ENCODE measurements at regions not wholly inside any gene's neighbourhood (a gene's known extent, or its start where the extent isn't known, plus 50 kb on each side); places are given as distances from the start of the nearest gene placed in this dataset.

DNA sequence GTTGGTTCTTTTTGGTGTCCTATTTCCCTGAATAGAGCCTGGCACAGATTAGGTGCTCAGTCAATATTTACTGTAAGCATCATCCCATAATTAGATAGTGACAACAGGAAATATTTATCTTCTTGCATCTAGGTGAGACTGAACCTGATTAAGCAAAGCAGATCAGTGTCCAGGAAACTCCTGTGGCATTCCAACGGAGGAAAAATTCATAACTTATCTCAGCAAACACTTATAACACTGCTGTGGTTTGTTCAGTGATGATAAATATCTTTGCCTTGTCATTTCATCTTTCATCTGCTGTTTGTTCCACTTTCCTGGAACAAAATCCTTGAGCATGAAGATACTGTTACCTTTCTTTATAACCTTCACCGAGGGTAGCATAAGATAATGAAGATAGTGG lies 1160.3 kb upstream of the AUTS2 start:
- Mint-ChIP-seq H3K27me3 (ENCODE audit: low read depth) (no peaks in the 10 kb centered on the region), H3K36me3 (ENCODE audit: low read depth) (no peaks in the 10 kb centered on the region), H3K4me3 (no peak overlapping the region), H3K27ac (no peak overlapping the region), H3K9me3 (peaks cover 32% of the 10 kb centered on the region), H3K4me1 (ENCODE audit: low read depth) (no peaks in the 10 kb centered on the region)
- CTCF ChIA-PET: no interaction called here
- no peak for DNase-seq
- intact Hi-C loops (cut with micrococcal nuclease): no loop called here

DNA sequence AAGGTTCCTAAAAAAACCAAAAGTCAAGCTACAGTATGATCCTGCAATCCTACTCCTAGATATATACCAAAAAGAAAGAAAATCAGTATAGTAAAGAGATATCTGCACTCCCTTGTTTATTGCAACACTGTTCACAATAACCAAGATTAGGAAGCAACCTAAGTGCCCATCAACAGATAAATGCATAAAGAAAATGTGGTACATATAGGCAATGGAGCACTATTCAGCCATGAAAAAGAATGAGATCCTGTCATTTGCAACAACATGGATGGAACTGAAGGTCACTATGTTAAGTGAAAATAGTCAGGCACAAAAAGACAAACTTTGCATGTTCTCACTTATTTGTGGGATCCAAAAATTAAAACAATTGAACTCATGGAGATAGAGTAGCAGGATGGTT lies 1159.5 kb upstream of the AUTS2 start:
- CTCF ChIA-PET: no interaction called here
- intact Hi-C loops (cut with micrococcal nuclease): no loop called here

DNA sequence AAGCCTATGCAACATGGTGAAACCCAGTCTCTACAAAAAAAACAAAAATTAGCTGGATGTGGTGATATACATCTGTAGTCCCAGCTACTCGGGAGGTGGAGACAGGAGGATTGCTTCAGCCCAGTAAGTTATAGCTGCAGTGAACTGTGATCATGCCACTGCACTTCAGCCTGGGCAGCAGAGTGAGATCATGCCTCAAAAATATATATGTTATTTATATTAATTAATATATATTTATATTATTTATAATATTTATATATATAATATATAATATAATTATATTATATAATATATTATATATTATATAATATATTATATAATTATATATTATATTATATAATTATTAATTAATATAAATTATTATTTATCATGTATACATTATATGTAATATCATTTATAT lies 1158.4 kb upstream of the AUTS2 start:
- H3K9me3 Mint-ChIP-seq: peaks cover 29% of the 10 kb centered on the region
- intact Hi-C loops (cut with micrococcal nuclease): no loop called here
- no peak overlapping the region for H3K4me3 Mint-ChIP-seq
- H3K4me1 Mint-ChIP-seq (ENCODE audit: low read depth): no peaks in the 10 kb centered on the region
- CTCF ChIA-PET: no interaction called here
- H3K36me3 Mint-ChIP-seq (ENCODE audit: low read depth): no peaks in the 10 kb centered on the region
- DNase-seq: no peak
- no peak overlapping the region for H3K27ac Mint-ChIP-seq
- no peaks in the 10 kb centered on the region for H3K27me3 Mint-ChIP-seq (ENCODE audit: low read depth)

More for the DNA sequence above, 1159.5 kb upstream of the AUTS2 start:
- H3K27ac Mint-ChIP-seq: no peak overlapping the region
- H3K36me3 Mint-ChIP-seq (ENCODE audit: low read depth): no peaks in the 10 kb centered on the region
- no peaks in the 10 kb centered on the region for H3K27me3 Mint-ChIP-seq (ENCODE audit: low read depth)
- no peak for DNase-seq
- no peaks in the 10 kb centered on the region for H3K4me1 Mint-ChIP-seq (ENCODE audit: low read depth)
- H3K9me3 Mint-ChIP-seq: peaks cover 33% of the 10 kb centered on the region
- no peak overlapping the region for H3K4me3 Mint-ChIP-seq

DNA sequence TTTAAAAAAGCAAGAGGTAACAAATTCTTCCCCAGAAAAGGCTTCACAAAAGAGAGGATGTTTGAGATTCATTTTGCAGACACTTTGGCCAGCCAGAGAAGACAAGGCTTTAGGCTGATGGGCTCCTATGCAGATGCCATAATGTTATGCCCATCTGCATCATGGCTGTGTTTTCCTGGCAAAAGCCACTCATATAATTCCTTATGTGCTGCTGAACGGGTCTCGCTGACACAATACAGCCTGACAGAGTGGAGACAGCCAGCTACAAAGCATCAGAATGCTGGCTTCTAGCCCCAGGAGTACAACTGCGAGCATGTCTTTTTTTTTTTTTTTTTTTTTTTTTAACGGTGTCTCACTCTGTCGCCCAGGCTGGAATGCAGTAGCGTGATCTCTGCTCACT lies 1157.4 kb upstream of the AUTS2 start:
- H3K27me3 Mint-ChIP-seq (ENCODE audit: low read depth): peaks cover 4% of the 10 kb centered on the region
- H3K27ac Mint-ChIP-seq: no peak overlapping the region
- peak; percentile 4 for DNase-seq
- peaks cover 32% of the 10 kb centered on the region for H3K9me3 Mint-ChIP-seq
- H3K36me3 Mint-ChIP-seq (ENCODE audit: low read depth): no peaks in the 10 kb centered on the region
- H3K4me1 Mint-ChIP-seq (ENCODE audit: low read depth): no peaks in the 10 kb centered on the region
- no peak overlapping the region for H3K4me3 Mint-ChIP-seq
- CTCF ChIA-PET: no interaction called here
- intact Hi-C loops (cut with micrococcal nuclease): no loop called here

DNA sequence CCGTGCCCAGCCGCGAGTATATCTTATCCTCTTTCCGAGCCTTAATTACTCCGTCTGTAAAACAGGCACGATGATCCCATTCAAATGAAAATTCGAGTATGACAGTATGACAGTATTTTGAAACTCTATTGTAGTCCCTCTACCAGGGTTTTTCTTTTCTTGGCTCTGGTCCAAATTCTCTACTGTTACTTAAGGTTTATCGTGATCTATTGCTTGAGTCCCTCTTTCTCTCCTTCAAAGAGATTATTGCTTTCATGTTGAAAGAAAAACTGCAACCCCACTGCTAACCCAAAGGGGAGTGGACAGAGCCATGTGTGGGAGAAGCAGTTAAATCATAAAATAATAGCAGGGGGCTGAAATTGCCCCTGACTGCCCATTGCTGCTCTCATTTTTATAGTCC lies 1156.6 kb upstream of the AUTS2 start:
- intact Hi-C loops (cut with micrococcal nuclease): no loop called here
- Mint-ChIP-seq H3K4me3 (no peak overlapping the region), H3K27me3 (ENCODE audit: low read depth) (peaks cover 4% of the 10 kb centered on the region), H3K9me3 (peaks cover 35% of the 10 kb centered on the region), H3K27ac (no peak overlapping the region), H3K4me1 (ENCODE audit: low read depth) (no peaks in the 10 kb centered on the region), H3K36me3 (ENCODE audit: low read depth) (no peaks in the 10 kb centered on the region)
- DNase-seq: no peak
- CTCF ChIA-PET: no interaction called here

DNA sequence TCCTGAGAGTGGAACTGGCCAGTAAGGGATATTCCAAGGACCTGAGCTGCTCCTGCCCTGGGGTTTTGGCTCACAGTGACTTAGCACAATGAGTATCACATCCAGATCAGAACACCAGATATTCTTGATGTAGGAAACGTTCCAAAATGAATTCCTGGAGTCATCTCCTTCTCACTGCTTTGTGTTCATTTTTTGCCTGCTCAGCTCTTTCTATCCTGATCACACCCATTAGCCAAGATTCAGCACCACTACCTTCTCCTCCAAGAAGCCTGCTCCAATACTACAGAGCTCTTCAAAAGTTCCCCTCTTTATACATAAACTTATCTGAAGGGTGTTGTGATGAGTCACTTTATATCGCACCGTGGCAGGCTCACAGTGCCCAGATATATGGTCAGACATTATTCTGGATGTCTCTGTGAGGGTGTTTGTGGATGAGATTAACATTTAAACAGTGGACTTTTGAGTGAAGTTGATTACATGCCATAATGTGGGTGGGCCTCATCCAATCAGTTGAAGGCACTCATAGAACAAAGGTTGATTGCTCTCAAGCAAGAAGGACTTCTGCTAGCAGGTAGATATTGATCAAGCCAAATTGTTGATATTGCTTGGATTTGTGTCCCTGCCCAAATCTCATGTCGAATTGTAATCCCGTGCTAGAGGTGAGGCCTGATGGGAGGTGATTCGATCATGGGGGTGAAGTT lies 1155.2 kb upstream of the AUTS2 start:
- no peak for DNase-seq
- H3K4me1 Mint-ChIP-seq (ENCODE audit: low read depth): no peaks in the 10 kb centered on the region

DNA sequence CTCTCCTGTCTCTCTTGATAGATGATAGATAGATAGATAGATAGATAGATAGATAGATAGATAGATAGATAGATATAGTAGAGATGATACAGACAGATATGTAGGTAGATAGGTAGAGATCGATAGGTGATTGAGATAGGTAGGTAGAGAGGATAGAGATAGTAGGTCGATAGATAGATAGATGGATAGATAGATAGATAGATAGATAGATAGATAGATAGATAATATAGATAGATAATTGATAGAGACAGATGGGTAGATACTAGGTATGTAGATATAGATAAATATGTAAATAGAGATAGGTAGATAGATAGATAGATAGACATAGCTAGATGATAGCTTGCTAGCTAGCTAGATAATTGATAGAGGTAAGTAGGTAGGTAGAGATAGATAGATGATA lies 1154.2 kb upstream of the AUTS2 start:
- CTCF ChIA-PET: no interaction called here
- Mint-ChIP-seq H3K36me3 (ENCODE audit: low read depth) (no peaks in the 10 kb centered on the region), H3K4me1 (ENCODE audit: low read depth) (no peaks in the 10 kb centered on the region), H3K27ac (no peak overlapping the region), H3K27me3 (ENCODE audit: low read depth) (peaks cover 4% of the 10 kb centered on the region), H3K9me3 (peaks cover 21% of the 10 kb centered on the region), H3K4me3 (no peak overlapping the region)
- DNase-seq: no peak
- intact Hi-C loops (cut with micrococcal nuclease): no loop called here

More for the DNA sequence above, 1155.2 kb upstream of the AUTS2 start:
- Mint-ChIP-seq H3K27ac (no peak overlapping the region), H3K4me3 (no peak overlapping the region), H3K36me3 (ENCODE audit: low read depth) (no peaks in the 10 kb centered on the region), H3K27me3 (ENCODE audit: low read depth) (peaks cover 4% of the 10 kb centered on the region), H3K9me3 (peaks cover 22% of the 10 kb centered on the region)
- CTCF ChIA-PET: no interaction called here
- intact Hi-C loops (cut with micrococcal nuclease): no loop called here

DNA sequence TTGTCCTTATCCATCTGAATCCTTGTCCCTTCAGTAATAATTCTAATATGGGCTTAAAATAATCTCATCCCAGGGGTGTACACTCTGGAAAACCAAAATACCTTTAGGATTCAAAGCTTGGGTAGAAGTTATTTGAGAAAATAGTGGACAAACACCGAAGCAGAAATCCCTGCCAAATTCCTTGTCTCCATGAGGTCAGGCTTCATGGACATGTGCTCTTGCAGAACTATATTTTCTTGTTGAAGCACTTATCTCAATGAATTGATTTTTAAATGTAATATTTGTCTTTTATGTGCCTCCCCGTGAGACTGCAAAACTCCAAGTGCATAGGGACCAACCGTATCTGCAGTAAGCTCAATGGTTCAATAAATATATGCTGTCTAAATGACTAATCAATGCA lies 1153.3 kb upstream of the AUTS2 start:
- Mint-ChIP-seq H3K36me3 (ENCODE audit: low read depth) (no peaks in the 10 kb centered on the region), H3K27me3 (ENCODE audit: low read depth) (peaks cover 4% of the 10 kb centered on the region), H3K9me3 (peaks cover 27% of the 10 kb centered on the region), H3K27ac (no peak overlapping the region), H3K4me1 (ENCODE audit: low read depth) (no peaks in the 10 kb centered on the region), H3K4me3 (no peak overlapping the region)
- CTCF ChIA-PET: no interaction called here
- no peak for DNase-seq
- intact Hi-C loops (cut with micrococcal nuclease): no loop called here

DNA sequence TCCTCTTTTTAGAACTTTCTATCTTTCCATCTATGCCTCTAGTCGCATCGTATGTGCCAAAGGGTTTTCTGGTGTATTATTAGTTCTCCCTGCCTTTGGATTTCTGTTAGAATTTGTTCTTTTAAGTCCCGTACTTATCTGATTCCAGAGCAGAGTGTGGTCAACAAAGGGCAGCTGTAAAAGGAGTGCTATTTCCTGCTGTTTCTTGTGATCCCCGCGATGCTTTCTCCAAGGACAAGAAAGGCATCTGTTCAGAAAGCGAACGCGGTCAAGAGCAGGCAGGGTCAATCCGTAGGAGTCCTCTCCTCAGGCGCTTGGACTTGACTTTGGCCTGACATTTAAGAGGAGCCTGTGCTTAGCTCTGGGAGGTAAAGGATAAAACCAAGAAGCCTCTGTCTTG lies 1152.1 kb upstream of the AUTS2 start:
- Mint-ChIP-seq H3K4me1 (ENCODE audit: low read depth) (no peaks in the 10 kb centered on the region), H3K36me3 (ENCODE audit: low read depth) (no peaks in the 10 kb centered on the region), H3K27me3 (ENCODE audit: low read depth) (peaks cover 4% of the 10 kb centered on the region), H3K27ac (no peak overlapping the region), H3K9me3 (peaks cover 29% of the 10 kb centered on the region), H3K4me3 (no peak overlapping the region)
- no peak for DNase-seq
- intact Hi-C loops (cut with micrococcal nuclease): no loop called here
- CTCF ChIA-PET: no interaction called here

DNA sequence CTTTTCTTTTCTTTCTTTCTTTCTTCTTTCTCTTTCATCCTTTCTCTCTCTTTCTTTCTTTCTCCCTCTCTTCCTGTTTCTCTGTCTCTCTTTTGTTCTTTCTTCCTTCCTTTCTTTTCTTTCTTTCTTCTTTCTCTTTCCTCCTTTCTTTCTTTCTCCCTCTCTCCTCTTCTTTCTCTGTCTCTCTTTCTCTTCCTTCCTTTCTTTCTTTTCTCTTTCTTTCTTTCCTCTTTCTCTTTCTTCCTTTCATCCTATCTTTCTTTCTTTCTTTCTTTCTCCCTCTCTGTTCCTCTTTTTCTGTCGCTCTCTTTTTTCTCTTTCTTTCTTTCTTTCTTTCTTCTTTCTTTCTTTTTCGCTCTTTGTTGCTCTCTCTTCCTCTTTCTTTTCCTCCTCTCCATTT lies 1149.2 kb upstream of the AUTS2 start:
- H3K27ac Mint-ChIP-seq: no peak overlapping the region
- CTCF ChIA-PET: interaction anchor here (0.6 kb wide), 1 partner anchor 441 kb away, joined by 4 read pairs; no protein-coding TSS in a partner anchor
- peaks cover 4% of the 10 kb centered on the region for H3K27me3 Mint-ChIP-seq (ENCODE audit: low read depth)
- H3K4me3 Mint-ChIP-seq: no peak overlapping the region
- H3K4me1 Mint-ChIP-seq (ENCODE audit: low read depth): no peaks in the 10 kb centered on the region
- peaks cover 1% of the 10 kb centered on the region for H3K36me3 Mint-ChIP-seq (ENCODE audit: low read depth)
- H3K9me3 Mint-ChIP-seq: peaks cover 29% of the 10 kb centered on the region
- intact Hi-C loops (cut with micrococcal nuclease): no loop called here
- DNase-seq: no peak

DNA sequence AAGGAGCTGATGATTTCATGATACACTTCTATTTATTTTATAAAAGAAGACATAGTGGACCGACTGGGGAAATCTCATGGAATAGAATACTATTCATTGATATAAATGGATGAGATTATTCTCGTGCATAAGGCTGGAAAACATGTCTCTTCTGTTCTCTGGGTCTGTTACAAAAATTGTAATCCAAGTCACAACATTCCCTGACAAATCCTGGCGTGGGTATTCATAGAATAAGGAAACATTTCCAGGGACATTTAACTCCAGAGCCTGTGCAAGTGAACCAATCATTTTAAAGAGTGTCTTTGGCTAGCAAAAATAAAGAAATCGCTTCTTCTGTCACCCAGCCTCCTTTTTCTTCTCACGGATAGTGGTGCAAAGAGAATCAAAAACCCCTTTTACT lies 1148.5 kb upstream of the AUTS2 start:
- Mint-ChIP-seq H3K9me3 (peaks cover 29% of the 10 kb centered on the region), H3K27me3 (ENCODE audit: low read depth) (peaks cover 4% of the 10 kb centered on the region), H3K4me3 (no peak overlapping the region), H3K36me3 (ENCODE audit: low read depth) (peaks cover 1% of the 10 kb centered on the region), H3K4me1 (ENCODE audit: low read depth) (no peaks in the 10 kb centered on the region), H3K27ac (no peak overlapping the region)
- intact Hi-C loops (cut with micrococcal nuclease): no loop called here
- no peak for DNase-seq
- CTCF ChIA-PET: no interaction called here

DNA sequence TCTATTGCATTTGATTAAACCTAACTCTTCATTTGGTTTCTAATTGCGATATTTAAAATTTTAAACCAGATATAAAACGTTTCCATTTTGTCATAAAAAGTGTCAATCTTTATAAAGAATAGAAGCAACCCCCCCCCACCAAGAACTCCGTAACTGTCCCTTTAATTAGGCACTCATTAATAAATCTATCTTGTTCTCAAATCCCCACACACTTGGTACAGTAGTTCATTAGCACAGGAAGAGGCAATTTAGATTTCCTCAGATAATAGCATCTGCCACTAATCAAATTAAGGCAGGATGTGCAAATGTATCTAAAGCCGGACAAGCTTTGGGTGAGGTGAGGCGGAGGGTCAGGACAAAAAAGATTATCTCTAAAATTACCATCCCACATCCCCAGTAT lies 1143.3 kb upstream of the AUTS2 start:
- CTCF ChIA-PET: no interaction called here
- peaks cover 1% of the 10 kb centered on the region for H3K36me3 Mint-ChIP-seq (ENCODE audit: low read depth)
- H3K27ac Mint-ChIP-seq: no peak overlapping the region
- H3K4me3 Mint-ChIP-seq: no peak overlapping the region
- no peaks in the 10 kb centered on the region for H3K4me1 Mint-ChIP-seq (ENCODE audit: low read depth)
- H3K9me3 Mint-ChIP-seq: peaks cover 40% of the 10 kb centered on the region
- H3K27me3 Mint-ChIP-seq (ENCODE audit: low read depth): no peaks in the 10 kb centered on the region
- no peak for DNase-seq
- intact Hi-C loops (cut with micrococcal nuclease): no loop called here

DNA sequence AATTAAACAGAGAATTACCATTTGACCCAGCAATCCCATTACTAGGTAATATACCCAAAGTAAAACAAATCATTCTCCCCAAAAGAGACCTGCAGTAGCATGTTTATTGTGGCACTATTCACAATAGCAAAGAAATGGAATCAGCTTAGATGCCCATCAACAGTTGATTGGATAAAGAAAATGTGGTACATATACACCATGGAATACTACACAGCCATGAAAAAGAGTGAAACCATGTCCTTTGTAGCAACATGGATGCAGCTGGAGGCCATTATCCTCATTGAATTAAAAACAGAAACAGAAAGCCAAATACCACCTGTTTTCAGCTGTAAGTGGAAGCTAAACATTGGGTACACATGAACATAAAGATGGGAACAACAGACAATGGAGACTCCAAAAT lies 1141.8 kb upstream of the AUTS2 start:
- intact Hi-C loops (cut with micrococcal nuclease): no loop called here
- Mint-ChIP-seq H3K27me3 (ENCODE audit: low read depth) (no peaks in the 10 kb centered on the region), H3K27ac (no peak overlapping the region), H3K4me1 (ENCODE audit: low read depth) (no peaks in the 10 kb centered on the region), H3K9me3 (peaks cover 38% of the 10 kb centered on the region), H3K36me3 (ENCODE audit: low read depth) (peaks cover 1% of the 10 kb centered on the region), H3K4me3 (no peak overlapping the region)
- DNase-seq: no peak
- CTCF ChIA-PET: no interaction called here

Data from activated naive CD4-positive, alpha-beta T cell treated with anti-CD3 and anti-CD28 coated beads for 36 hours (primary cell).